NCI-H128 (cell line): ENCODE measurements at regions not wholly inside any gene's neighbourhood (a gene's known extent, or its start where the extent isn't known, plus 50 kb on each side); places are given as distances from the start of the nearest gene placed in this dataset.

Experiments
- DNase-seq: peaks from one replicate; lab custom pipeline; 2025; ENCODE audit not compliant: unreplicated experiment; lab: John Stamatoyannopoulos, UW

DNA sequence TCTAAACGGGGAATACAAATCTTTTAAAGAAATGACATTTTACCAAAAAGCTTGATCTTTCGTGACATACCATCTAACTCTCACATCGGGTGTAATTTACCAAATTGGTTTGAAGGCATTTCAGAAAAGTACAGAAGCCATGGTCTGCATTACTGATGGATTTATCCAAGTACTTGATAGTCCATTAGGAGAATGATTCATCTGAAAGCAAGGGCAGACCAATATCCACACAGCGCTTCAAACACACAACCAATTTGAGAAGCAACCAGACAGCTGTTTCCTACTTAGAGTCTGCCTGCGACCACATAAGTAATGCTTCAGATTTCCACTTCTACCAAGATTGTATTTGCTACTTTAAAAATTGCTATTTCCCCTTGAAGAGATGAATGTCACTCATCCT is 697.6 kb upstream of the ALCAM start:
- DNase-seq = no peak

DNA sequence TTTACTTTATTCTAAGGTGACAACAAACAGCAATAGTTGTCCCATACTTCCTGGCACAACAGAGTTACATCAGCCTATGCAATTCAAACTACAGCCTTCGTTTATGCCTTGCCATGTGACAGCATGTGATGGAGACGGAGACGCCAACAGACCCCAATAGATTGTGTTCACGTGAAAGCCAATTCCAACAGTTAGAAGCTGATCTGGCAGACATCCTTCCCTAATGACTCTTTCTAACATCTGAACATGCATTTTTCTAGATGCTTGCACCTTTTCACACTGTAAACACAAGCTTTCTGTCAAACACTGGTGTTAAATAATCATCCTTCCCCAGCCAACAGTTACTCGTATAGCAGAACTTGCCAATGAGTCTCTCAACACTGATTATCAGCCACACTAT is 694.4 kb upstream of the ALCAM start:
- no peak for DNase-seq

DNA sequence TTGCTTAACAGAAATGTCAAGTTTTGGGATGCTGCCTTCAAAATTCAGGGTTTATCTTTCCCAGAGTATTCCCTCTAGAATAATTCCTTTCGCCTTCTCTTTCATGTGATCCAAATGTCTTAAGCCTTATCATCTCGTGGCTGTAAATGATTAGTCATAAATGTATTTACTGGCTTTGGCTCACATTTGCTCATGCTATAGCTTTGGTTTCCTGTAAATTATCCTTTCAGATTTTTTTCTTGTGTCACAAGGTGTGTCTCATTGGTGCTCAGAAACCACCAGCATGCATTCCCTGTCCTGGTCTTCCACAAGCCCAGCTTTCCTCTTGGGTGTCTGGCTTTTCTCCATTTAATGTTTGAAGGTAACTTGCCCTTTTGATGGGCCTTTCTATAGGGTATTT is 692.7 kb upstream of the ALCAM start:
- DNase-seq = no peak

DNA sequence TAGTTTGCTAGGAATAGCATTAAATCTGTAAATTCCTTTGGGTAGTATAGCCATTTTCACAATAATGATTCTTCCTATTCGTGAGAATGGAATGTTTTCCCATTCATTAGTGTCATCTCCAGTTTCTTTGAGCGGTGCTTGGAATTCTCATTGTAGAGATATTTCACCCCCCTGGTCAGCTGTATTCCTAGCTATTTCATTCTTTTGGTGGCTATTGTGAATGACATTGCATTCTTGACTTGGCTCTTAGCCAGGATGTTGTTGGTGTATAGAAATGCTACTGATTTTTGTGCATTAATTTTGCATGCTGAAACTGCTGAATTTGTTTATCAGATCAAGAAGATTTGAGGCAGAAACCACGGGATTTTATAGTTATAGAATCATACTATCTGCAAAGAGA is 690.5 kb upstream of the ALCAM start:
- no peak for DNase-seq

DNA sequence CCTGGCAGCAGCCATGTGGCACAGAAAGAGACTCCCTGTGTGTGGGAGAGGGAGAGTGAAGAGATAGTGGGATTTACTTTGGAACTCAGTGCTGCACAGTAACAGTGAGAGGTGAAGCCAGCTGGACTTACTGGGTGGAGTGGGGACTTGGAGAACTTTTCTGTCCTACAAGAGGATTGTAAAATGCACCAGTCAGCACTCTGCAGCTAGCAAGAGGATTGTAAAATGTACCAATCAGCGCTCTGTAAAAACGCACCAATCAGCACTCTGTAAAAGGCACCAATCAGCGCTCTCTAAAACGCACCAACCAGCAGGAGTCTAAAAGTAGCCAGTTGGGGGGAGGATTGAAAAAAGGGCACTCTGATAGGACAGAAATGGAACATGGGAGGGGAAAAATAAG is 688.8 kb upstream of the ALCAM start:
- no peak for DNase-seq

DNA sequence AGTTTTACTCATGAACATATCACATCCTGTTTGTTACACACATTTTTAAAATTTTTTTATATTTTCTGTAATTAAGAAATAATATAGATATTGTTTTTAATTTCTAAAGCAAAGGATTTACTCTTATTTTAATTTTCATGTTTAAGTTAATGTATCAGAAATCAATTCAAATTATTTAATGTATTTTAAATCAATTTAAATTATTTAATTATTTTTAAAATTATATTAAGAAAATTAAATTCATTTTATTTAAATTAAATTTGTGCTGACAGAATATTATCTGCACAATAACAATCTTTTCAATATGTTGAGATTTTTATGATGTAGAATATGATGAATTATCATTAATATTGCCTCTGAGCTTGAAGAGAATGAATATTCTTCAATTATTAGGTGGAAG is 681.2 kb upstream of the ALCAM start:
- DNase-seq = no peak

DNA sequence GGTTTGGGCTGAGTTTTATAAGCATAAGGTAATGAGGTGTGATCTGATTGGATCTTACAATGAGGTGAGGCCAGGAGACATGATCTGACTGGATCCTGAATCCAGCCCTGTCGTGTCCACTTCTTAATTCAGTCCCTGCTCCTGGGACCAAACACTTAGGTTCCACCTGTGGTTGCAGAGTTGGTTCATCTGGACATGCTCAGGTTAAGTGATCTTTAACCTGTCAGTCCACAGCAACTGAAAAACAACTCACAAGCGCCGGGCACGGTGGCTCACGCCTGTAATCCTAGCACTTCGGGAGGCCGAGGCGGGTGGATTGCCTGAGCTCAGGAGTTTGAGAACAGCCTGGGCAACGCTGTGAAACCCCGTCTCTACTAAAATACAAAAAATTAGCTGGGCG is 679.3 kb upstream of the ALCAM start:
- DNase-seq = no peak

DNA sequence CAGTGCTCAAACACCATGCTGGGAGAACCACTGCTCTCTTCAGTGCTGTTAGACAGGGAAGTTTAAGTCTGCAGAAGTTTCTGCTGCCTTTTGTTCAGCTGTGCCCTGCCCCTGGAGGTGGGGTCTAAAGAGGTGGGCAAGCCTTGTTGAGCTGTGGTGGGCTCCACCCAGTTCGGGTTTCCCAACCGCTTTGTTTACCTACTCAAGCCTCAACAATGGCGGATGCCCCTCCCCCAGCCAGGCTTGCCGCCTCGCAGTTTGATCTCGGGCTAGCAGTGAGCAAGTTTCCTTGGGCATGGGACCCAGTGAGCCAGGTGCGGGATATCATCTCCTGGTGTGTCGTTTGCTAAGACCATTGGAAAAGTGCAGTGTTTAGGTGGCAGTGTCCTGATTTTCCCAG is 670.2 kb upstream of the ALCAM start:
- no peak for DNase-seq

DNA sequence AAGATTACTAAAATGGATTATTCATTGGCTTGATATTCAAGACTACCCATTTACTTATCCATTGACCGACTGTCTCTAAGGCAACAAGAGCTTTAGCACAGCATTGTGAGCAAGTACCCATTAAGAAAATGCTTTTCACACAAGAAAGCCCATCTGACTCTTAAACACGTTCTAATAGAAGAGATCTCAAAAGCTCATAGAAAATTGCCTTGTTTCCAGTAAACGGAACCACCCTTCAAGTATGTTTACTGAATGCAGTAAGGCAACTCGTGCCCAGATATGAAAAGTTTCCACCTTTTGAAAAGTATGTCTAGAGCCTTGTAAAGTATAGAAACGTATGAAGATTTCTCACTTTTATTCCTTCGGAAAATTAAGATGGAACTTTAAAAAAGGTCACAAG is 655.3 kb upstream of the ALCAM start:
- no peak for DNase-seq

DNA sequence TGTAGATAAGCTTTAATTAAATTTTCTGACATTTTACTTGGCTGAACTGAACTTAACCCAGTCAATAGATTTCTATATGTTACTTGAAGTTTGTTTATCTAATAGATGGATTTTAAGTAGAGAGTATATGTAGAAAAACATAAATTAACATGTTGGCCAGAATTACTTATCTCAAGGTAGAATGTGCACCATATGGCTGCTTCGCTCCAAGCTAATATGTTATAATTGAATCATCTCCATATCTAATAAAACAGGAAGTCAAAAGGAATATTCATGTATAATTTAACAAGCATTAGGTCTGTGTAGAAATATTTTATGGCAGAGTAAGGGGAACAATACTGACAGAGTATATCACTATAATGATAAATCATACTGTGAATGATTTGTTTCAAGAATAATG is 650.7 kb upstream of the ALCAM start:
- no peak for DNase-seq

DNA sequence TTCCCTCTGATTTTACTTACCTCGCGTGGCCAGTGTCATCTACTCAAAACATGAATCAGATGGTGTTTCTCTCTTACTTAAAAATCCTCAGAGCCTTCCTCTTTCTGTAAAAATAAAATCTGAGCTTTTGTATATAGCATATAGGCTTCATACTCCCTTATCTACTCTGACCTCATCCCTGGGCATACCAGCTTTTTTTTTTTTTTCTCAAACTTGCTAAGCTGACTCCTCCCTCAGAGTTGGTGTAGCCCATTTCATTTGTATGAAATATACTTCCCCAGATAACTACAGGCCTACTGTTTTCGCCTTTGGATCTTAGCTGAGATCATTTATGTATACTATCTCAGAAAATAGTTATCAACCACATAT is 648.9 kb upstream of the ALCAM start:
- no peak for DNase-seq

DNA sequence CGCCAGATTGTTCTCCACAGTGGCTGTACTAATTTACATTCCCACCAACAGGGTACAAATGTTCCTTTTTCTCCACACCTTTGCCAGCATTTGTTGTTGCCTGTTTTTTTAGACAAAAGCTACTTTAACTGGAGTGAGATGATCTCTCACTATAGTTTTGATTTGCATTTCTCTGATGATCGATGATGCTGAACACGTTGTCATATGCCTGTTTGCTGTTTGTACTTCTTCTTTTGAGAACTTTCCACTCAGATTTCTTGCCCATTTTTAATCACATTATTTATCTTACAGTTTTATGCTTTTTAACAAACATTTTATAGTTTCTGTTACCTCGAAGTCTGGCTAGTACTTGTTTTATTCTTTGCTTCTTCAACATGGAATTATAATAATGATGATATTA is 643.7 kb upstream of the ALCAM start:
- DNase-seq = no peak

DNA sequence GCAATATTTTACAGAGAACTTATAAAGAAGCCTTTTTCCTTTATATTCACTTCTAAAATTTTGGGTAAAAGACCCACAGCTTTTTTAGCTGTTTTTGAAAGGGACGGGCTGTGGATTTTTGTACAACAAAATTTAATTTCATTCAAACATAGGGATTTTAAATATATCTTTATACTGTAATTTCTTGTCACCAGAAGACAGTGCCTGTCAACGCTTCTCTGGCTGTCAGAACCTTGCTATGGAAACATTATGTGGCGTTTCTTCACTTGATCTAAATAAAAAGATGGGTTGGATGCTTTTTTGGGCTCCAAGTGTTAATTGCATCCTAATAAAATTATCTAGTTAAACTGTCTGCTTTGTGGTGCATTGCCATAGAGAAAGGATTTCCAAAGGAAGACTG is 635.6 kb upstream of the ALCAM start:
- no peak for DNase-seq

DNA sequence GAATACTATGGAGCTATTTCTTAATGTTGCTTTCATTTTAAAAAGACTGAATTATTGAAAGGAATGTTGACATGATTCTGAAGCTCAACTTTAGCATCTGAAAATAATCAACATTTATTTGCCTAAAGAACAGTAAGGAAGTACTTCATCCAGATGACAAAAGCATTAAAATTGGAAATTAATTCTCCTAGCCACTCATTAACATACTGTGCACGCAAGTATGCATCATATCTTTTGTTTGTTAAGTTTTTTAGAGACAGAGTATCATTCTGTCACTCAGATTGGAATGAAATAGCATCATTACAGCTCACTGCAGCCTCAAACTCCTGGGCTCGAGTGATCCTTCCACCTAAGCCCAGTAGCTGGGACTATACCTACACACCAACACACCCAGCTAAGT is 632.1 kb upstream of the ALCAM start:
- no peak for DNase-seq

DNA sequence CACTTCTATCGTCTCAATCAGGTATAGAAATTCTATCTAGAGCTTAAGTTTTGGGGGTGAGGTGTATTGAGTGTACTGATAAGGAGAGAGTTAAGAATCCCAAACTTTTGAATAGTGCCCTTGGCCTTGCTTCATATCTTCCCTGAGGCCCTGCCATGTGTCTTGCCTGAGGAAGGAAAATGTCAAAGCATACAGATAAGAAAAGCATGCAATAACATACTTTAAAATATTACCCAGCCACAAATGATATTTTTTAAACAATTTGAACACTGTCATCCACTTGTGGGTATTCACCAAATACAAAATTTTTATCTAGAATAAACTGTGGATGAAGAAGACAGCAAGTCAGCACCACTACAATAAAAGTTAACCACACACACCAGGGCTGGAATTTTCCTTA is 631.0 kb upstream of the ALCAM start:
- DNase-seq = no peak

DNA sequence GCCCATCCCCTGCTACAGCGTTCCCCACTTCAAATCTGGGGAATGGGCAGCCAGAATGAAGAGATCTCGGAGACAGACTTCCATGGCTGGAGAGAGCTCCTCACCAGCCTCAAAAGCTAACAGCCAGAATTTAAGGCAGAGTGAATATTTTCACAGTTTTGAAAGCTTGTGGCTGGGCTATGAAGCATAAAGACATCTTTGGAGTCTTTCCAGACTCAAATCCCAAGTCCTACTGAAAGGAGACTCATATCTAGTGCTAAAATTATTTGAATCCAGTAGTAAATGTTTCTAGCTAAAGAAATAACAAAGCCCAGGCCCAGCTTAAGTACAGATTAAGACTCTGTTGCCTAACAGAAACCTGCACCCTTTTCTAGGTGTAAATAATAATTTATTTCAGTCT is 628.4 kb upstream of the ALCAM start:
- DNase-seq = no peak

DNA sequence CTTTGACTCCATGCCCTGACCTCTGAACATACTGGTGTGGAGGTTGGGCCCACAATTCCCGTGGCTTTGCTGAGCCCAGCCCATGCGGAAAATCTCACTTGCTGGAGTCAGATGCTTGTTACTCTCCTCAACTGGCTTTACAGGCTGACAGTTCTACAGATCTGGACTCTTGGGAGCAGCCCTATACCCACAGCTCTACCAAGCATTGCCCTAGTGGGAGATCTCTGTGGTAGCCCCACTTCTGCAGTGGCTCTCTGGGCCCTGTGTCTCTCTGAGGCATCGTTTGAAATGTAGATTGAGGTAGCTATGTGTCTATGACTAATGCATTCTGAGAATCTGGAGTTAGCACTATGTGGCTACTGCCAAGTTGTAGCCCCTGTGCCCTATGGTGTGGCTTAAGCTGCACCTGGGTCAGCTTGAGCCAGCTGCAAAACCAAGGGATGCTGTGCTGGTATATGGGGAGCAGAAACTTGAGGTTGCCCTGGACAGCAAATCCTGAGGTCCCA is 625.8 kb upstream of the ALCAM start:
- DNase-seq = no peak

DNA sequence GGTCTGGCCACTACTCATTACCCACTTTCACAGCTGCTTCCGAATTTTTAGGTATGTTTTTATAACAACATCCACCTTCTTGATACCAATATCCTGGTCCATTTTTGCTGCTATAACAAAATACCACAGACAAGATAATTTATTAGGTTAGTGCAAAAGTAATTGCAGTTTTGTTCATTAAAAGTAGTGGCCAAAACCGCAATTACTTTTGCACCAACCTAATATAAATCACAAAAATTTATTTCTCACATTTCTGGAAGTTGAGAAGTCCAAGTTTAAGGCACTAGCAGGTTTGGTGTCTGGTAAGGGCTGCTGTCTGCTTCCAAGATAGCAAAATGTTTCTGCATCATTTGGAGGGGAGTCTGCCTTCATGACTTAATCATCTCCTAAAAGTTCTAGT is 624.7 kb upstream of the ALCAM start:
- no peak for DNase-seq

DNA sequence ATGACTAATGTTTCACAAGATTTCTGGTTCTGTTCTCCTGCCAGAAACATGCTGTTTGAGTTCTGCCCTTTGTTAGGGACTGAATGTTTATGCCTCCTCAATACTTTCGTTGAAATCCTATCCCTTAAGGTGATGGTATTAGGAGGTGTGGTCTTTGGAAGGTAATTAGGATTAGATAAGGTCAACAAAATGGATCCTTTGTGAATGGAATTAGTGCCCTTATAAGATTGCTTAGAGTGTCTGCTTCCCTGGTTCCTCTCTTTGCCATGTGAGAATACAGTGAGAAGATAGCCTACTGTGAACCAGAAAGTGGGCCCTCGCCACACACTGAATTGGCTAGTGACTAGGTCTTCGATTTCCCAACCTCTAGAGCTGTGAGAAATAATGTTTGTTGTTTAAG is 621.4 kb upstream of the ALCAM start:
- DNase-seq = no peak

DNA sequence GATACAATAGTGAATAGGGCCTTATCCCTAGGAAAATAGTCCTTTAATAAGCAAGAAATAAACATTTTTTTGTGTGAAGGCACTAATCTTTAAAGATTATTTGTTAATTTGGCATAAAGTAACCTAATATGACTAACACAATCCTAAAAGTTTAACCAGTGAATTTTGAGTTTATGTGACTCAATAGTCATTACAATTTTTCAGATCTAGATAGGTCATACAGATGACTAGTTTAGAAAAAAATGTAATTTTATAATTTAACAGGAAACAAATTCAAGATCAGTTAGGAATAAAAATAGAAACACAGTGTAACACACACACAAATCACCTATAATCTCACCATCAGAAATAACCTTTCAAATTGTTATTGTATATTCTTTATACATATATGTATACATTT is 620.7 kb upstream of the ALCAM start:
- DNase-seq = no peak

DNA sequence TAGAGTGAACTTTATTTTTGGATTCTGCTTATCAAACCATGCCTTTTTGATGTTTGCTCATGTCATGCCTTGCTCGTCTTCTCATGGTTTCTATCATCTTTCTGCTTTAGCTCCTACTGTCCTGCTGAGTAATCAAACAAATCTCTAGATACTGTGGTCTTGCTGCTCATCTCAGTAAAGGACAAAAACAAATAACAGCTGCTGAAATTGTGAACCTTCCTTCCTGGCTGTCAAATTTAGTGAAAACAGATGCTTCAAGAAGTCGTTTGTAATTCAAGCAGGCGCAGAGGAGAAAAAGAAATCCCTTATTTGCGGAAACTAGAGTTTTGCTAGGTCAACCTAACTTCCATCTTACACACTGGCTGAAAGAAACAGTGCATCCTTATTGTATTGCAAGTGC is 616.1 kb upstream of the ALCAM start:
- no peak for DNase-seq

DNA sequence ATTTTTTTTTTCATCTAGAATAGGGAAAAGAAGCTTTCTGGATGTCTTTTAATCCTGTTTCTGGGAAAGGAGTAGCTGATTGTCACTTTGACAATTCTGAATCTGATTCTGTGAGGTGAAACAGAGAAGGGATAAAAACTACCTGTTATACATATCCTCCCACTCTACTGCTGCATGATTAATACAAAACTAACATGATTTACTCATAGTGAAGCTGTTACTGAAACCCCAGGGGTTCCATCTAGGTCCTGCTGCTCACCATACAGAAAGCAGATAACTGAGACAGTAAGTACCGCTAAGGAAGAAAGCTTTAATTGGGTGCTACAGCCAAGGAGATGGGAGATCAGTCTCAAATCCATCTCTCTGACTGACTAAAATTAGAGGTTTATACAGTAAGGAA is 610.9 kb upstream of the ALCAM start:
- DNase-seq = no peak

DNA sequence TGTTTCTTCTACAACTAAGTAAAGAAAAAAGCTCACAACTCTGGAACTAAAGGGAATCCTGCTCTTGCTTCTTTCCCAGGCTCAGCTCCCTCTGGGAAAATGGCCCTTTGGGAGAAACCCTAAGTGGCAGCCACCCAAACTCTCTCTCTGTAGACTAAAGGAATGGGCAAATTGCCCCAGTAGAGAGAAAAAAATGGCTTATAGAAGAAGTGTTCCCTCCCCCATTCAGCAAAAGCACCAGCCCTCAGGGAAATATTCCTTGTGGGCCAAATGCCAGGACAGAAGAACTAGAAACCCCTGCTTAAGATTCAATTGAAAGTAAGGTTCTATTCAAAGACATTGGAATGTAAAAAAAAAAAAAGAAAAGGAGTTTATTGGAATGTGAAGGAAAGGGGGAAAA is 603.7 kb upstream of the ALCAM start:
- no peak for DNase-seq

DNA sequence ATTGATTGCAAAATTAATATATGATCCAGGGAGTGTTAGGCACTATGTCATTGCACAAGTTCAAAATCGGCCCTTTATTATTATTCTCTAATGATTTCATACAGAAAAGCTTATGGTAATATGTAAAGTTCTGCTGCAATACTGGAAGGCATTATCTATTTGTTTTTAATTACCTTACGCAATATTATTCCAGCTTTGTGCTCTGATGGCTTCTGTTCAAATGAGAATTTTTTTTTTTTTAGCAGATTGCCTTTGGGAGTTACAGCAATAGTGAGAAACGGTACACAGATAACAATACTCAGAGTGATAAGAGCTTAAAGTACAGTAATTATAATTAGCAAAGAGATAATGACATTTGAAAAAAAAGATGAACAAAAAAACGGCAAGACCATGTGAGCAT is 602.2 kb upstream of the ALCAM start:
- no peak for DNase-seq
